ENCODE measurements at regions not wholly inside any gene's neighbourhood (a gene's known extent, or its start where the extent isn't known, plus 50 kb on each side); places are given as distances from the start of the nearest gene placed in this dataset.

DNA sequence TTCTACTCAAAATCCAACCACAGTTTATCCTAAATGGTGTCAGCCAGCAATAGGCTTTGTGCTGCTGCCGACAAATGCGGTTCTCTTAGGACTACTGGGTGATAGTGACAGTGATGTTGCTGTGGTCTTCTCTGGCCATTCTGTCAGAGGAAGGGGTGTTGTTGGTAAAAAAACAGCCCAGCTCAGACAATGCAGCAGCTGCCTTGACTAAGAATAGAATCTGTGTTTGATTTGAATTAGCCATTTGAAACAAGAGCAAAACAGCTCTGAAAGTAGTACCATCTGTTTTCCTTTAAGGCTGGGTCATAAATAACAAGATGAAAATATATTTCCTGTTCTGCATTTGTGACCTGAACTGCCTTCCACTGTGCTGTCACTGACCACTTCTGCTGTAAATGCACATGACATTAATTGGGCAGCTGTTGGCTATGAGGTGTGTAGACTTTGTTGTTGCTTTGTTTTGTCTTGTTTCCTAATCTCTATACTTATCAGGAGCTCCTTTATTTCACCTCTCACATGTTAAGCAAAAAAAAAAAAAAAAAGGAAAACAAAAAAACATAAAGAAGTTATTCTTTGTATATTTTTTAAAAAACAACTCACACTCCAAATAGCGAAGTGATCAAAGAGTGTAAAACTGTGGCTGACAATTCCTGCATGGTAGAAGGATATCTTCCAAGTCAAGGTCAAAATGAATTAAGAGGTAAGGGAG is 497.8 kb upstream of the ARID1B start:
- H3K9me3 Mint-ChIP-seq, result peaks cover 10% of the 10 kb centered on the region
- TF ChIP-seq CREB1 (CRISPR knock-in tag; IDR thresholded peaks at IDR 0.05; ENCODE audit: low read depth), result no peak
- TF ChIP-seq EZH2phosphoT487 (IDR thresholded peaks at IDR 0.05; ENCODE audit: unreplicated experiment), result no peak
- TF ChIP-seq ZNF331 (CRISPR knock-in tag; IDR thresholded peaks at IDR 0.05; ENCODE audit: low read depth), result no peak
- TF ChIP-seq EZH2 (IDR thresholded peaks at IDR 0.05; ENCODE audit: low read depth, unreplicated experiment), result no peak
- TF ChIP-seq, protein P1, sequence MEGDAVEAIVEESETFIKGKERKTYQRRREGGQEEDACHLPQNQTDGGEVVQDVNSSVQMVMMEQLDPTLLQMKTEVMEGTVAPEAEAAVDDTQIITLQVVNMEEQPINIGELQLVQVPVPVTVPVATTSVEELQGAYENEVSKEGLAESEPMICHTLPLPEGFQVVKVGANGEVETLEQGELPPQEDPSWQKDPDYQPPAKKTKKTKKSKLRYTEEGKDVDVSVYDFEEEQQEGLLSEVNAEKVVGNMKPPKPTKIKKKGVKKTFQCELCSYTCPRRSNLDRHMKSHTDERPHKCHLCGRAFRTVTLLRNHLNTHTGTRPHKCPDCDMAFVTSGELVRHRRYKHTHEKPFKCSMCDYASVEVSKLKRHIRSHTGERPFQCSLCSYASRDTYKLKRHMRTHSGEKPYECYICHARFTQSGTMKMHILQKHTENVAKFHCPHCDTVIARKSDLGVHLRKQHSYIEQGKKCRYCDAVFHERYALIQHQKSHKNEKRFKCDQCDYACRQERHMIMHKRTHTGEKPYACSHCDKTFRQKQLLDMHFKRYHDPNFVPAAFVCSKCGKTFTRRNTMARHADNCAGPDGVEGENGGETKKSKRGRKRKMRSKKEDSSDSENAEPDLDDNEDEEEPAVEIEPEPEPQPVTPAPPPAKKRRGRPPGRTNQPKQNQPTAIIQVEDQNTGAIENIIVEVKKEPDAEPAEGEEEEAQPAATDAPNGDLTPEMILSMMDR (conservative IDR thresholded peaks at IDR 0.05; ENCODE audit: low read depth in 2 of 2), result no peak
- TF ChIP-seq NANOG (IDR thresholded peaks at IDR 0.05; ENCODE audit: borderline replicate concordance), result no peak
- no peak for TF ChIP-seq ZNF114 (CRISPR knock-in tag; IDR thresholded peaks at IDR 0.05)
- peaks cover 9% of the 10 kb centered on the region for H3K36me3 Mint-ChIP-seq (ENCODE audit: low read depth)
- ATAC-seq, result no peak
- no peak overlapping the region for H3K27ac Mint-ChIP-seq
- H3K36me3 ChIP-seq (ENCODE audit: insufficient read depth), result 0 out of 2 replicates have a peak, but pooled peaks cover 3% of the 10 kb centered on the region
- peaks cover 4% of the 10 kb centered on the region; the same call in 1 of the 2 replicates for H3K9me2 ChIP-seq (ENCODE audit: insufficient read depth)
- no peak for DNase-seq (ENCODE audit: low spot score)
- no peak overlapping the region for H2AFZ ChIP-seq
- no peak overlapping the region for H3K4me3 Mint-ChIP-seq
- H3K79me2 ChIP-seq (replicated peaks; ENCODE audit: insufficient read depth), result no peaks in the 10 kb centered on the region
- no peaks in the 10 kb centered on the region for H4K20me1 ChIP-seq (replicated peaks; ENCODE audit: insufficient read depth)
- H3K4me1 ChIP-seq (ENCODE audit: insufficient read depth), result no peaks in the 10 kb centered on the region
- H3K27me3 ChIP-seq (ENCODE audit: insufficient read depth), result no peaks in the 10 kb centered on the region
- no peak overlapping the region for H3K27ac ChIP-seq (ENCODE audit: low read depth)
- H3K27me3 Mint-ChIP-seq (ENCODE audit: insufficient read depth, low read depth, poor library complexity), result no peaks in the 10 kb centered on the region
- H3F3A ChIP-seq (replicated peaks; ENCODE audit: low read depth), result no peaks in the 10 kb centered on the region
- no peaks in the 10 kb centered on the region for H3K4me1 Mint-ChIP-seq
- H3K4me3 ChIP-seq, result no peak overlapping the region
- H3K4me2 ChIP-seq, result no peak overlapping the region

DNA sequence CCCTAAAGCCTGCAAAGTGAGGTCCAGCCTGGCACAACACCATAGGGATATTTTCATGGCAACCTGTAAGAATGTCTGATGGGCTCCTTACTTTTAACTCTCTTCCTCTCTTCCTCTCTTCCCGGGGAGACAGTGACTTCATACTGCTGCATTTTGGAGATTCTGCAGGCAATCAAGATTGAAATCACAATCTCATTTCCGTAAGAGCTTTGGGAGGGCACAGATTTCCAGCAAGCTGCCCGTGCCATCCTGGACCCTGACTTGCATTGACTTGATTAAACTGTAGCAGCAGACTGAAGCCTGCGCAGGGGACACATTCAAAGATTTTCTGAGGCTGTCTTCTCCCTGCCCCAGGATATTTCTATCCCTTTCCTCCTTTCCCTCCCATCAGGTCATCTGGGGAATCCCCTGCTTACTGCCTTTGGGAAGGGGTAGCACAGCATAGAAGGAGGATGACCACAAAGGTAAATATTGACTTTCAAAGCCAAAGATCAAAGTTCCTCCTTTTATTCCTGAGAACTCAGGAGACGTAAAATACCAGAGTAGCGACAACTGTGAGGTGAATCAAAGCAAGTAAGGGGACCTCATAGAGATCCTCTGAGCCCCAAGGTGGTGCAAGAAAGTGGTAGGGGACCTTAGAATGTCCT is 504.0 kb upstream of the ARID1B start:
- 0 out of 2 replicates have a peak, but pooled peaks cover 3% of the 10 kb centered on the region for H3K36me3 ChIP-seq (ENCODE audit: insufficient read depth)
- Mint-ChIP-seq H3K27me3 (ENCODE audit: insufficient read depth, low read depth, poor library complexity) (no peaks in the 10 kb centered on the region), H3K4me1 (peaks cover 6% of the 10 kb centered on the region; the same call in 2 of the 3 replicates), H3K36me3 (ENCODE audit: low read depth) (peaks cover 9% of the 10 kb centered on the region), H3K9me3 (peaks cover 14% of the 10 kb centered on the region), H3K4me3 (no peak overlapping the region), H3K27ac (no peak overlapping the region)
- H3F3A ChIP-seq (replicated peaks; ENCODE audit: low read depth), result no peaks in the 10 kb centered on the region
- no peaks in the 10 kb centered on the region for H4K20me1 ChIP-seq (replicated peaks; ENCODE audit: insufficient read depth)
- 0 out of 2 replicates have a peak overlapping the region, but pooled peaks have one; percentile 38 for H2AFZ ChIP-seq
- H3K79me2 ChIP-seq (replicated peaks; ENCODE audit: insufficient read depth), result no peaks in the 10 kb centered on the region
- H3K27ac ChIP-seq (ENCODE audit: low read depth), result no peak overlapping the region
- no peak overlapping the region for H3K4me3 ChIP-seq
- peaks cover 7% of the 10 kb centered on the region for H3K9me2 ChIP-seq (ENCODE audit: insufficient read depth)
- DNase-seq (ENCODE audit: low spot score) (no peak), ATAC-seq (no peak)
- no peak overlapping the region for H3K4me2 ChIP-seq
- H3K4me1 ChIP-seq (ENCODE audit: insufficient read depth), result no peaks in the 10 kb centered on the region
- H3K27me3 ChIP-seq (ENCODE audit: insufficient read depth), result no peaks in the 10 kb centered on the region
- TF ChIP-seq, protein P2, sequence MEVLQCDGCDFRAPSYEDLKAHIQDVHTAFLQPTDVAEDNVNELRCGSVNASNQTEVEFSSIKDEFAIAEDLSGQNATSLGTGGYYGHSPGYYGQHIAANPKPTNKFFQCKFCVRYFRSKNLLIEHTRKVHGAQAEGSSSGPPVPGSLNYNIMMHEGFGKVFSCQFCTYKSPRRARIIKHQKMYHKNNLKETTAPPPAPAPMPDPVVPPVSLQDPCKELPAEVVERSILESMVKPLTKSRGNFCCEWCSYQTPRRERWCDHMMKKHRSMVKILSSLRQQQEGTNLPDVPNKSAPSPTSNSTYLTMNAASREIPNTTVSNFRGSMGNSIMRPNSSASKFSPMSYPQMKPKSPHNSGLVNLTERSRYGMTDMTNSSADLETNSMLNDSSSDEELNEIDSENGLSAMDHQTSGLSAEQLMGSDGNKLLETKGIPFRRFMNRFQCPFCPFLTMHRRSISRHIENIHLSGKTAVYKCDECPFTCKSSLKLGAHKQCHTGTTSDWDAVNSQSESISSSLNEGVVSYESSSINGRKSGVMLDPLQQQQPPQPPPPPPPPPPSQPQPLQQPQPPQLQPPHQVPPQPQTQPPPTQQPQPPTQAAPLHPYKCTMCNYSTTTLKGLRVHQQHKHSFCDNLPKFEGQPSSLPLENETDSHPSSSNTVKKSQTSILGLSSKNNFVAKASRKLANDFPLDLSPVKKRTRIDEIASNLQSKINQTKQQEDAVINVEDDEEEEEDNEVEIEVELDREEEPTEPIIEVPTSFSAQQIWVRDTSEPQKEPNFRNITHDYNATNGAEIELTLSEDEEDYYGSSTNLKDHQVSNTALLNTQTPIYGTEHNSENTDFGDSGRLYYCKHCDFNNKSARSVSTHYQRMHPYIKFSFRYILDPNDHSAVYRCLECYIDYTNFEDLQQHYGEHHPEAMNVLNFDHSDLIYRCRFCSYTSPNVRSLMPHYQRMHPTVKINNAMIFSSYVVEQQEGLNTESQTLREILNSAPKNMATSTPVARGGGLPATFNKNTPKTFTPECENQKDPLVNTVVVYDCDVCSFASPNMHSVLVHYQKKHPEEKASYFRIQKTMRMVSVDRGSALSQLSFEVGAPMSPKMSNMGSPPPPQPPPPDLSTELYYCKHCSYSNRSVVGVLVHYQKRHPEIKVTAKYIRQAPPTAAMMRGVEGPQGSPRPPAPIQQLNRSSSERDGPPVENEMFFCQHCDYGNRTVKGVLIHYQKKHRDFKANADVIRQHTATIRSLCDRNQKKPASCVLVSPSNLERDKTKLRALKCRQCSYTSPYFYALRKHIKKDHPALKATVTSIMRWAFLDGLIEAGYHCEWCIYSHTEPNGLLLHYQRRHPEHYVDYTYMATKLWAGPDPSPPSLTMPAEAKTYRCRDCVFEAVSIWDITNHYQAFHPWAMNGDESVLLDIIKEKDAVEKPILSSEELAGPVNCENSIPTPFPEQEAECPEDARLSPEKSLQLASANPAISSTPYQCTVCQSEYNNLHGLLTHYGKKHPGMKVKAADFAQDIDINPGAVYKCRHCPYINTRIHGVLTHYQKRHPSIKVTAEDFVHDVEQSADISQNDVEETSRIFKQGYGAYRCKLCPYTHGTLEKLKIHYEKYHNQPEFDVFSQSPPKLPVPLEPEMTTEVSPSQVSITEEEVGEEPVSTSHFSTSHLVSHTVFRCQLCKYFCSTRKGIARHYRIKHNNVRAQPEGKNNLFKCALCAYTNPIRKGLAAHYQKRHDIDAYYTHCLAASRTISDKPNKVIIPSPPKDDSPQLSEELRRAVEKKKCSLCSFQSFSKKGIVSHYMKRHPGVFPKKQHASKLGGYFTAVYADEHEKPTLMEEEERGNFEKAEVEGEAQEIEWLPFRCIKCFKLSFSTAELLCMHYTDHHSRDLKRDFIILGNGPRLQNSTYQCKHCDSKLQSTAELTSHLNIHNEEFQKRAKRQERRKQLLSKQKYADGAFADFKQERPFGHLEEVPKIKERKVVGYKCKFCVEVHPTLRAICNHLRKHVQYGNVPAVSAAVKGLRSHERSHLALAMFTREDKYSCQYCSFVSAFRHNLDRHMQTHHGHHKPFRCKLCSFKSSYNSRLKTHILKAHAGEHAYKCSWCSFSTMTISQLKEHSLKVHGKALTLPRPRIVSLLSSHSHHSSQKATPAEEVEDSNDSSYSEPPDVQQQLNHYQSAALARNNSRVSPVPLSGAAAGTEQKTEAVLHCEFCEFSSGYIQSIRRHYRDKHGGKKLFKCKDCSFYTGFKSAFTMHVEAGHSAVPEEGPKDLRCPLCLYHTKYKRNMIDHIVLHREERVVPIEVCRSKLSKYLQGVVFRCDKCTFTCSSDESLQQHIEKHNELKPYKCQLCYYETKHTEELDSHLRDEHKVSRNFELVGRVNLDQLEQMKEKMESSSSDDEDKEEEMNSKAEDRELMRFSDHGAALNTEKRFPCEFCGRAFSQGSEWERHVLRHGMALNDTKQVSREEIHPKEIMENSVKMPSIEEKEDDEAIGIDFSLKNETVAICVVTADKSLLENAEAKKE (CRISPR knock-in tag; IDR thresholded peaks at IDR 0.05), result no peak
- TF ChIP-seq CREB1 (CRISPR knock-in tag; IDR thresholded peaks at IDR 0.05; ENCODE audit: low read depth), result no peak
- no peak for TF ChIP-seq NANOG (IDR thresholded peaks at IDR 0.05; ENCODE audit: borderline replicate concordance)
- no peak for TF ChIP-seq STAT1 (IDR thresholded peaks at IDR 0.05; ENCODE audit: unreplicated experiment)
- TF ChIP-seq ZNF331 (CRISPR knock-in tag; IDR thresholded peaks at IDR 0.05; ENCODE audit: low read depth), result no peak

Data from GM23338 (cell line).